Left renal cortex interstitium (tissue), 4 donors: ENCODE measurements at regions not wholly inside any gene's neighbourhood (a gene's known extent, or its start where the extent isn't known, plus 50 kb on each side); places are given as distances from the start of the nearest gene placed in this dataset.

ENCODE experiments used
- DNase-seq, 4 donors: peaks; one replicate each; pipeline ENCODE4 v3.0.0-alpha.2; 2013; ENCODE audit warnings: low read depth in 4 of 4, low spot score in 2 of 4, missing footprints in 1 of 4

DNA sequence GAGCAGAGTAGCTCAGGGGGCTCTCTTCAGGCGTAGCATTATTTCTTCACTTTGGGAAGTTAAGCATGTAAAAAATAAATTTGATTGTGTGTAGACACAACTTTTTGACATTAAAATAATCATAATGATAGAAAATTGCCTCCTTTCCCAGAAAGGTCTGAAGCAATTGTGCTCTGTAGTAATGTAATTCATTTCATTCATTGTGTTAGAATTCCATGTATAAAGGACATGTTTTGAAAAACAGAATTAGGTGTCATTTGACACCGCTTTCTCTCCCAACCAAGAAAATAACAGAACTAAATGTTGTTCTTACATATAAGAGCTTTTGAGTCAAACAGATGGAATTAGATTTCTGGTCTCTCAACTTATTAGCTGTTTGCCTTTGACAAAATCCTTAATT, 1064.2 kb upstream of the FAM98A start:
- DNase-seq, result no peak

DNA sequence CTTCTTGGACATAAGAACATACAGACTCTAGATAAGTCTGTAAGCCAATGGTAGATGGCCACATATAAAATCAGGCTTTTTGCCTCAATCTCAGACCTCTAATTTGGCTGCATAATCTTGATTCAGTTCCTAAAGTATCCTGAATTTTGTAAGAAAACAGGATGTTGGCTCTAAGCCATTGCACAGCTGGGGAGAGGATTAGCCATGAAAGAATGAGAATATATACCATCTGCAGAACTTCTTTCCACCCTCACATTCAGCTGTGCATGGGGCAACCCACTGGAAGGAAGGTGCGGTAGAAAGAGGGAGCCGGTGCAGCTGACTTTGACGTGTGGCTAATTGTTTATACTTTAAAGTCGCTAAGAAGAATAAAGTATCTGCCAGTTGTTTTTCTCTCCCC, 1061.6 kb upstream of the FAM98A start:
- DNase-seq, result no peak

DNA sequence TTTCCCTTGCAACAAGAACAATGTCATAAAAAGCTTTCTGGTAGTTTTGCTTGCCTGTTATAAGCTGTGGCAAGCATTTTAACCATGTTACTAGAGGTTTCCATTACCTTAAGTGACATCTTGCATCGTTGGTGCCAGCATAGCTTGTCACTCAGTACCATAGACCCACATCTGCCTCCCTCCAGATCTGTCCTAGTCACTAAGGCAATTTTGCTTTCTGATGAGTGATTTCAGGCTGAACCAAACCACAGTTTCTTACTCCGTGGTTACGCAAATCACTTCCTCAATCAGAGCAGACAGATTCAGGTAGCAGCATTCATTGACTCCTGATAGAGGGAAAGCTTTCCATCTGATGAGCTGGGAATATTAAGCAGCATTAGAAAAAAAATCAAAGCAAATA, 1057.5 kb upstream of the FAM98A start:
- DNase-seq, result no peak

DNA sequence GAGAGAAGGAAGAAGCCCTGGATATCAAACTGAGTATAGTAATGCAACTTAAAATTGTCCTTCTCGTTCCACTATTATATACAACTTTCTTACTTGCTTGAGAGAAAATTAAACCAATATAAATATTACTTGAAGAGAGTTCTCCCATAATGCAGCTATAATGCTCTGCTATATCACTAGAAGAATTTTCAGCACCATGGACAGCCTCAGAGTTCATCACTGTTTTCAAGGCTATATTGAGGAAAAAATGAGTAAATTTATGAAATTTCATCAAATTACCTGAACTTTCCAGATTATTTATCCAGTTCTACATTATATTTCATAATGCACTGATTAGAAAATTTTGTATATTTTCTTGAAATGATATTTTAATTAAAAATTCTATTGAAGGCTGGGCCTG, 1053.5 kb upstream of the FAM98A start:
- DNase-seq, result peak in 2 of 4 donors; percentile 4 to 15

DNA sequence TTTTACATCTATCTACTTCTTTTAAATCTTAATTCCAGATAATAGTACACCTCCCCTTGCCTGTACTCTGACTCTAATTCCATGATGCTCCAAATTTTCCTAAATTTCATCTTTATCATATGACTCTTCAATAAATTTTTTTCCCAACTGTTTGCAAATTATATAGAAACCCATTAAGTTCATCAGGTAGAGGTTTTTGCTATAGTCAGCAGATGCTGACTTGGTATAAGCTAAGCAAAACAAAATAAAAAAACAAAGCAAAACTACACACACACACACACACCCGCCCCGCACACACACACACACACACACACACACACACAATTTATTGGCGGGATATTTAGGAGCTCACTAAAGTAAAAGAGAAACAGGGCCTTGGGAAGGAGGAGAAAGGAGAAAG, 1047.8 kb upstream of the FAM98A start:
- DNase-seq, result no peak

DNA sequence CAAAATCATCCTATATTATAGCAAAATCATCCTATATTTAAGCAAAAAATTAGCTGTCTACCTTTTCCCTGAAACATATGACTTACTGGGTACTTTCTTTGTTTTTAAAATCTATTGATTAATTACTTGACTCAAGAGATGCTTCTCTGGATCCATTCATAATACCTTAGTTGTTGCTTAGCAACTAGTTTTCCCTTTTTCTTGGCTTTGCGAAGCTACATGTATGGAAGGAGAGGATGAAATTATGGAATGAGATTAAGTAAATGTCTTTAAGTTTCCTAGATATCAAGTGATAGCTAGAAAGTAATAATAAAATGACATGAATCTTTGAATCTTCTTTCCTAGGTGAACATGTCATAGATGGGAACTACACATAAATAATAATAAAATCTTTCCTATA, 1033.2 kb upstream of the FAM98A start:
- no peak for DNase-seq

DNA sequence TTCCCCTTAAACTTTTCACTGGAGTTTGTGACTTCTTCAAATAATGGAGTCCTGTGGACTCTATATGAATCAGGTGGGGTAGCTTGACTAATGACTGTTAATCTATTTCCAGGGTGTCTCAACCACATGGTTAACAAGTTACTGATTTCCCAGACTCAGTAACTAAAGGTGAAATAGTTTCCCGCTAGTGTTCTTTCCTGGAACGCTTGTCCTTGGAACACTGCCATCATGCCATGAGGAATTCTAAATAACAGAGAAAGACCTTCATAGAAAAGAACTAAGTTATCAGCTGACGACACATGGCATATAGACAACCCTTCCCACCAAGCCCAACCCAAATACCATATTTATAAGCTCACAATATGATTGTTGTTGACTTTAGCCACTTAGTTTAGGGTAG, 1027.9 kb upstream of the FAM98A start:
- DNase-seq, result peak; percentile 13 to 65 (median 20)

DNA sequence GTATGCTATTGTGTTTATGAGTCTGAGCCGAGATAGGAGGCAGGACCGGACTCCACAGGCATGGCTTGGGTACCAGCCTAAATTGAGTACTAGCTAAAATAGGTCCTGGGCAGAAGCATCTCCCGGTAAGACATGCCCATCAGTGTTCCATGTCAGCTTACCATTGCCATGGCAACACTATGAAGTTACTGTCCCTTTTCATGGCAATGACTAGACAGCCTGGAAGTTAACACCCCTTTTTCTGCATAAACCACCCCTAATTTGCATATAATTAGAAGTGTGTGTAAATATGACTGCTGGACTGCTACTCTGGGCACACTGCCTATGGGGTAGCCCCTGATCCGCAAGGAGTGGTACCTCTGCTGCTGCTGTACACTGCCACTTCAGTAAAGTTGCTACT, 1005.1 kb upstream of the FAM98A start:
- no peak for DNase-seq

DNA sequence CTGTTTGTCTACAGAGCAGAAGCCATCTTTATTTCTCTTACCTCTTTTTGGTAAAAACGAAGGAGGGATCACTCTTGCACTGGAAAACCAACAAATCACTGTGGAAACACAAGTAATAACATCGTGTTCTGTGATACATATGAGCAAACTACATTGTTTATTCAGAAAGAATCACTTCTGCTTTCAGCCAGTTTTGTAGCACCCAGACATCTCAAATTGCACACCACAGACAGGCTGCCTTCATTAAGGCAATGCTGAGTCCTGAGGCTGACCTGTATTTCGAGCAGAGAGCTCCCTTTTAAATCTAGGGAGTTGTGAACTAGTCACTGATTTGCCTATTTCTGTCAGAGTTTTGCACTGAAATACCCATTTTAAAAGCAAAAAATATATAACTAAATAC, 1003.2 kb upstream of the FAM98A start:
- no peak for DNase-seq

DNA sequence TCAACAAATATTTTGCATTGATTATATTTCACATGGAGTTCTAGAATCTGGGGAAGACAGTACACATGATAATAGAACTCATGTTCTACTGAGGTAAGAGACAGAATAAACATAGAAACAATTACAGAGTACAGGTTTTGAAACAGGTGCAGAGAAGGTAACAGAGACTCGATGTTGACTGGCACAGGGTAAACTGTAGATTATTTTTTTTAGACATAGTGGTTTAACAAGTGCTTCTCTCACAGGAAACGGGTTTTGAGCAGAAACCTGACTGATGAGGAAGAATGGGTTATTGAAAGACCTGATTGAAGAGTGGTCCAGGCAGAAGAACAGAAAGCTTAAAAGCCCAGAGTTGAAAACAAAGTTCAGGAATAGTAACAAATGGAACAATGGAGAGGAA, 1002.5 kb upstream of the FAM98A start:
- no peak for DNase-seq

DNA sequence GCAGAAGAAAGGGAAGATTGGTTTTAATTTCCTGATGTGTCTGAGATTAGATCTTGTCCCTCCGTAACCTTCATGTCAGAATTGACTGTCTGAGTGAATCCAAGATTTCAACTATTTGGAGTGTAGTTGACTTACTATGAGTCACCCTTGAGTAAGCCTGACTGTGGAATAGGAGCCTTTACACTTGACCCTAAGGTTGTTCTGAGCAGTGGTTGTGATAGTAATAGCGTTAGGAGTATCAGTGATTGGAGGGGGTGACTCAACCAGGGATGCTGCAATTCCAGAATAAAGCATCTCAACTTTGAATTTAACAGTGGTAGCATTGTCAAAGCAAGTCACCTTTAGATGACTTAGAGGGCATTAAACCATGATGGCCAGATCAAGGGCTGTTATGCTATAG, 979.5 kb upstream of the FAM98A start:
- DNase-seq, result no peak

DNA sequence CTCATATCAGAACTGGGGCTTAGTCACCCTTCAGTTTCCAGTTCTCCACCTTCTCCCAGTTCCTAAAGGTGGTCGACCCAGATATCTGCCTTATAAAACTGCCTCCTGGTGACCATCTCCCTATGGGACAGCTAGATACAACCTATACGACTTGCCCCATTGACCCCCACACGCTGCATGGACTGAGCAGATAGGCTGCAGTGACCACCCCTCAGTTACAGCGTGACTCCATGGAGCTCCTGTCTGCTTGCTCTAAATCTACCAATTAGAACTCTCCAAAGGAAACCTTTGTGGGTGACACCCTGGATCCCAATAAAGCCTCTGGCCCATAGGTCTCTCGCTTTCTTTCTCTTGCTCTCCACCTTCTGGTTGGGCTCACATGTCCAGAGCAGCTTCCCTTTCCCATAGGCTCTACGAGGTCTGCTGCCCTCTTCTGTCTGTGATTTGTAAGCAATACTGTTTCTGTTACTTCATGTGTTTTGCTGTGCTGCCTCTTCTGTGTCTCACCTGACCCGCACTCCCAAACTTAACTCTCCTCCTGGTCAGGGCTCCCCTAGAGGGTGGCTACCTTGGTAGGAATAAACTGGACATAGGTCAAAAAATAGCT, 971.3 kb upstream of the FAM98A start:
- peak in 2 of 4 donors; percentile 5 to 13 for DNase-seq

DNA sequence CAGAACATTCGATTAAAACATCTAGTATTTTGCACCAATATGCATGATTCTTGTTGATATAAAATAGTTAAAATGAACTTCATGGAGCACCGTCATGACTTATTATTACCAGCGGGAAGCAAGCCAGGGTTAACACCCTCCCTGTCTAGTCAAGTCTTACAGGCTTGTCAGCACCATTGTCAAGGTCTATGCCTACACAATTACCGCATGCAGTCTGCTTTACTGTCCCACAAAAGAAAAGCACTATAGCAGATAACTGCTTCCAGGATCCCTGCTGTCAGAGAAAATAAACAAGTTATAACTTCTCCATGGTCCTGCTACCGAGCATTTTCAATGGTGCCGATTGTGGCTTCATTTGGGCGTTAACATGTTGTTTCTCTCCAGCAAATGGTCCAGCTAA, 968.0 kb upstream of the FAM98A start:
- DNase-seq, result no peak

DNA sequence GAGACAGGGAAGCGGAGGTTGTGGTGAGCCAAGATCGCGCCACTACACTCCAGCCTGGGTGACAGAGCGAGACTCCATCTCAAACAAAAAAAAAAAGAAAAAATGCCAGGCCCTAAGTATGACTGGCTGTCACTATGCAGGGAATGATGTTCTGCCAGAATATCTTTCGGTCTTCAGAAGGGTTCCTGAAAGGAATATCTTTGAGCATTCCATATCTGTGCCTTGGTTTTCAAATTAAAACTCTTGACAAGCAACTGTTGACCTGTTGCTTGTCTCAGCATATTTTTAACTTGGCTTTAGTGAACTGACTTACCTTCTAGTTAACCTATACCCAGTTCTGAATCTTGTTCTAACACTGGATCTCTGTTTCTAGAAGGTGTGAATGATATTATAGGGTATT, 953.2 kb upstream of the FAM98A start:
- DNase-seq, result no peak

DNA sequence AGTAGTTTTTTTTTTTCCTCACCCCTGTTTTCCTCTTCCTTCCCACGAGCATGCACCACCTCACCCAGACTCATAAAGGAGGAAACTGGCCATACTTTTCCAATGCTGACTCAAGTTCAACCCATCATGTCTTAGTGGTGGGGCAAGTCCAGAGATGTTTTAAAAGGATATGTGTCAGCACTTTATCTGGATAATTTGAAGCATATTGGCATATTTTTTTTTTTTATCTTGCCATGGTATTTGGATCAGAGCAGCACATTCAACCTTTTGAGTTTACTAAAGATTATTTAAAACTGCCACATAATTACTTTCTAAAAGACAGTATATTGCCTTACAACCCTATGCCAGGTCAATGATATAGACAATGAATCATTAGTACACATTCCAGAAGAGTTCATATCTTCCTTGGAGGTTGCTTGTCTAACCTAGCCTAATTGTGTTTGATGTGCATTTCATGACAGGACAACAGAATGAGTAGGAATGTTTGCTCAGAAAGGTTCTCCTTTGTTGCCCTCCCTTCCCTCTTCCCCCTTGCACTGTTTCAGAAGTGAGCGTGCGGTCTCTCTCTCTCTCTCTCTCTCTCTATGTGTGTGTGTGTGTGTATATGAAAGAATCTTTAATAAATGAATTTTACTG, 950.7 kb upstream of the FAM98A start:
- DNase-seq, result no peak

DNA sequence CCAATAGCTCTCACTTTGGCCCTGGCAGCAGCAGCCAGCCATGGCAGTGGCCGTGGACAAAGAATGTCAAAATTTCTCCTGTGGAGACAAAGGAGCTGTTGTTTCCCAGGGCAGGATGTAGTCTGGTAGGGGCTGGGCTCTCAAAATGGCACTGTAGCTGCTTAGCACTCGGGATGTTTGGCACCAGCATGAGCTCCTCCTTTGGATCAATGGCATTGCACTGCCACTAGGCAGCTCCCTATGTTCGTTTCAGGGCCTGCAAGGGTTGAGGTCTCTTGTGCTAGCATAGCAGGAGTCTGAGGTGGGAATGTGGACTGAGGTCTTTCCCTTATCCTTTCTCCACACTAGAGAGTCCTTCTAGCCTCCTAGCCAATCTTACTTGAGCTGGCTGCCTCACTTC, 948.8 kb upstream of the FAM98A start:
- DNase-seq, result no peak

DNA sequence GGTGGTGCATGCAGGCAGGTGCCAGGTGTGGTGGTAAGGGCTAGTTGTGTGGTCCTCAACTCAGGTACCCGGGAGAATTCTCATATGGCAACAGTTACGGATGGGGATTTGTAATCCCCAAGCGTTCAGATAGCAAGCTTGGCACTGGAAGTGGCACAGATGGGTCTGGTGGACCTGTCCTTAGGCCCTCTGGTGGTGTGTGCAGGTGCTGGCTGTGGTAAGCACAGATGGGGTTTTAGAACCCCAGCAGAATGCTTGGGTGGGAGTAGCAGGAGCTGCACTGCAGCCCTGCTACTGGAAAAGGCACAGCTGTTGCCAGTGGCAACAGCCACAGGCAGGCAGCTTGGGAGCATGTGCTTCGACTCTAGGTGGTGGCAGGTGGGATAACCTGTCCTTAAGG, 948.2 kb upstream of the FAM98A start:
- no peak for DNase-seq

DNA sequence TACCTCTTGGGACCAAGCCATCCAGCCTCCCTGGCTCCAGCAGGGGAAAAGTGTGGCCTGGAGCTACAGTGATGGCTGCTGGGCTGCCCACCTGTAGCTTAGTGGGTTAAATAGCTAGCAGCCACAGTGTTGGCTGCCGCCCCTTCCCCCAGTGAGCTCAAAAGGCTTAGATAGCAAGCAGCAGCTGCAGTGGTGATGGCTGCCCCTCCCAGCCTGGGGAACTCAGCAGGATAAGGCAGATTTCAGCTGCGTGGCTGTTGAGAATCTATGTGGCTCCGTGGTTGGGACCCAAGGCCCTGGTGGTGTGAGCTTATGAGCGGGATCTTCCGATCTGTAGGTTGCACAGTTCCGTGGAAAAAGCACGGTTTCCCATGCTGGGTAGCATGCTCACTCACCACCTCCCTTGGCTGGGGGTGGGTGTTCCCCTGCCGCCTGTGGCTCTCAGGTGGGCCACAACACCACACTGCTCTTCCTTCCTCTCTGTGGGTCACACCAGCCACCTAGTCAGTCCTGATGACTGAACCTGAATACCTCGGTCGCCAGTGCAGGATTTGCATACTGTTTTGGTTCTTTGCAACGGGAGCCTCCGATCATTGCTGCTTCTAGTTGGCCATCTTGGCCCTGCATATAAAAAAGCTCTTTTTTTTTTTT, 946.5 kb upstream of the FAM98A start:
- DNase-seq, result no peak

DNA sequence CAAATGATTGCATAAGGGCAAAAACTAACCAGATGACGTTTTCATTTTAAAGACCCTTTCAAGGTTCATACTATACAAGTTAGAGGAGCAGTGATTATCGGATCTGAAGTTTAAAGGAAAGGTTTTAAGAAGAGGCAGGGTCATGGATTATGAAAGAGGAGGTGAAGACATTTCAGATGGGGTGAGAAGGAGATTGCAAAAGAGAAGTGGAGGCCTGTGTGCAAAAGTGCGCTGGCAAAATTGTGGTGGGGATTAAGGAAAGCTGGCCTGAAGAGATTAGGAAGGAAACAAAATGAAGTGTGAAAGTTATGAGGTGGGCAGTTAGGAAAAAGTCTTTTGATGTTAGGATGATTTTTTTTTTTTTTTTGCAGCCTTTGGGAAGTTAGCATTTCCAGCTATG, 935.7 kb upstream of the FAM98A start:
- DNase-seq, result no peak

DNA sequence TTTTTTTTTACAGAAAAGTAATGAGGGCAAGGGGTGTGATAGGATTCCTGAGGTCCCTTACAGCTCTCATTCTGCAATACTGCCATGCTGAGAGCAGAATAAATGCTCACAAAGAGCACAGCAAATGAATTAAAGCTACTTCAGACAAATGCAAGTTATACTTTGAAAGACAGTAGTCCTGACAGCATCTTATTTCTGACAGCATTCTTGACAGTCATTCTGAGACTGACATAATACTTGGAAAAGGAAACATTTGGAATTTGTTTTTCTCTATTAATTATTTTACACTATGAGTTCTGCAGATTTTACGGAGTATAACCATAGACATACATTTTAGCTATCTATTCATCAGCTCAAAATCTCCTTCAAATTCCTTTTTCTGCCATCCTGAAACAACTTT, 935.2 kb upstream of the FAM98A start:
- no peak for DNase-seq

DNA sequence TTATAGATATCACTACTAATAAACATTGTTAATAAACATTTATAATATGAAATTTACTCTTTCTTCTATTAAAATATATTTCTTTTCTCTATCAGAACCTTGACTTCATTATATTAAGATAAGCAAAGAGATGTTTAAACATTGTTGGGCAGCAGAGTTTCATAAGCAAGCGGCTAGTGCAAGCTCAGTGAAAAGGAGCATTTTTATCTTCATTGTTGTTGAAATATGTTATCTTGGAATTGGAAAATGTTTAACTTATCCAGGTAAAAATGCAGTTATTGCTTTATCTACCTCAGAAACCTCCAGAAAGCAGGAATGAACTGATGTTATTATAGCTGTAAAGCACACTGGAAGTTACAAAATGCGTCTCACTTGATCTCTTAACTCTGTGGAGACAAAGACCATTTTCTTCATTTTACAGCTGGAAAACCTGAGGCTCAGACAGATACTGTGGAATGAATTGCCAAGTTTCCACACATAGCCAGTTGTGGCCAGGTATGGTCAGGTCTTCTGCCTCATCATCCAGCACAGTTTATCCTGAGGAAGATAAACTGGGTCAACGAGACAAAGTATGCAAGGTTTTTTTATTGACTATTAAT, 934.6 kb upstream of the FAM98A start:
- no peak for DNase-seq

DNA sequence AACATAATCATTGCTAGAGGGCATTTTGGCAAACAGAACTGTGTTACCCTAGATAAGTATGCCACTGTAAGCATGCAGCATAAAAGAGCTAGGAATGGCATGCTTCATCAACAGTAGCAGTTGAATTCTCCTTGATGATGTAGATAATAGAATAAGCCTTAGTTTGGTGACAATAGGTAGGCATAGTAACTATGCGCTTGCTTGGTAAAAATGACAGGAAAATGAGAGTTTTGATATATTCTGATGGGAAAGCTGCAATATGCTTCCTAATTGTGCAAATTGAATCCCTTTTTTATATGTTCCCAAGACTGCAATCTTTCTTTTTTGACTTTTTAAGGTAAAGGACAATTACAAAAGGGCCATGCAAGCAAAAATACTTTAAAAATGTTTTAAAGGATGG, 930.9 kb upstream of the FAM98A start:
- DNase-seq, result no peak
